Fibroblast of the conjunctiva (primary cell): ENCODE measurements at regions not wholly inside any gene's neighbourhood (a gene's known extent, or its start where the extent isn't known, plus 50 kb on each side); places are given as distances from the start of the nearest gene placed in this dataset.
"Not testable (repeated sequence)": the region's sequence is repeated elsewhere in the genome, so short reads cannot be mapped to it uniquely, and the experiment has no call there.

Experiments used
- DNase-seq: peaks from one replicate; pipeline ENCODE4 v3.0.0-alpha.2; 2010; ENCODE audit warnings: low read depth

DNA sequence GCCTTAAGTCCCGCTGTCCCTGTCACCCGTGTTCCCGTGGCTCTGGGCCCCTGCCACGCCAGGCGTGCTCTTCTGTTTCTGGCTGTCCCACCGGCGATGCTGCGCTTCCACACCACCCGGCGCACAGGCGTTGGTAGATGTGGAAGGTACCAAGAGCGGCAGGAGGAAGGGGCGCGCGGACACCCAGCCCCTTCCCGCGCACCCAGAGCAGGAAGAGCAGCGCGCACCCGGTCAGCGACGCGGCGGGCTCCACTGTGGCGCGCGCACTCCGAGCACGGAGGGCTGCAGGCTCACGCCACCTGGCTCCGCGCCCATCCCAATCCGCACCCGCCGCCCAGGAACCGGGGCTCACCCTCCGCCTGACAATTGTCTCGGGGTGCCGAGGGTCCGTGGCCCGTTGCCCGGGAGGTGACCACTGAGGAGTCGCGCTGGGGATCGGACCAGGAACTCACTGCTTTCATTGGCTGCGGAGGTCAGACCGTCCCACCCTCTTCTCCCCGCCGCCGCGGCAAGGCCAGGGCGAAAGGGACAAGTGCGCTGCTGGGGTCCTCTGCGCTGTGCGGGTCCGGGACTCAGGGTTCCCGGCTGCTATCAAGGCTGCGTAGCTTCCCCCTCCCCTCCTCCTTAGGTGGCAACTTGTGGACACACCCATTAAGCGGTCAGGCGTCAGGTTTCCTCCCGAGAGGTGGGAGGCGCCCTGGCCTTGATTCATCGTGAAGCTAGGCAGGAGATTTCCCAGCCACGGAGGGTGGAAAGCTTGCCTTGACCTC is 121.6 kb upstream of the ZNF92 start:
- DNase-seq: no peak

DNA sequence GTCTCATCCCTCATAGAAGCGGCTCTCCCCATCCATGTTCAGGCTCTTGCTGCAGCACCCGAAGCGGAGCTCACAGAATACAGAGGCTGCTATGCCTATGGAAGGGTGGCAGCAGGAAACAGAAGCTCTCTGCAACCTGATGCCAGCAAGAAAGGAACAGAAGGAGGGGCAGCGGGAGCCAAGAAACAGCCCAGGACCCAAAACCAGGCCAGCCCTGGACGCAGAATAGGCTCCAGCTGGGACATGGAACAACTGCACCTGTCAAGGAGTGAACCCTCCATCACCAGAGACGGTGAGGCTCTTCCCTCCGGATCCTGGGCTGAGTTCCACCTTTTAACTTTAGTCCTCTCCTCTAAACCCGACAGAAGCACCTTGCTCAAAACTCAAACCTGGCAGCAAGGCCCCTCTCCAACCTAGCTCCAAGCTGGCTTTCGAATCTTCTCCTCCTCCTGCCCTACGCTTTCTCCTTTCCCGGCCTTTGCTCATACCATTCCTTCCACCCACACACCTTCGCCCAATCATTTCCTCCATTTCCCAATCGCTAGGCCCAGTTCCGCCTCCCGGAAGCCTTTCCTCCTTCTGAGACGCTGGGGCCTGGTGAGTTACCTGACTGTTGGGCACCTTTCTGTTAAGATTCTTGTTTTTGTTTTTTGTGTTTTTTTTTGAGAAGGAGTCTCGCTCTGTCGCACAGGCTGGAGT is 122.8 kb upstream of the ZNF92 start:
- DNase-seq: no peak

DNA sequence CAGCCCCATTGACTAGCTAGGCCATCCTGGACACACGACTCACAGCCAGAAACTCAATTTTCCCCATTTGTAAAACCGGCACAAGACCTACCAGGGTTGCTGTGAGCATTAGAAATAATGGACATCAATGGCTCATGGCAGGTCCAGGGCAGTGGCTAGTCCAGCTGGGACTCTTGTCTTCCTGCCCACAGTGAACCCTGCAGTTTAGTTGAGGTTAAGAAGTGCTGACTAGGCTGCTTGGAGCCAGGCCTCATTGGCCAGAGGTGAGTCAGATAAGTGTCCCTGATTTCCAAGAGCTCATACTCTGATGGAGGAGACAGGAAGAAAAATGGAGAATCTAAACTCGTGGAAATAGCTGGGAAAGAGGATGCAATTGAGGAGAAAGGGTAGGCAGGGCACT is 123.4 kb upstream of the ZNF92 start:
- no peak for DNase-seq

DNA sequence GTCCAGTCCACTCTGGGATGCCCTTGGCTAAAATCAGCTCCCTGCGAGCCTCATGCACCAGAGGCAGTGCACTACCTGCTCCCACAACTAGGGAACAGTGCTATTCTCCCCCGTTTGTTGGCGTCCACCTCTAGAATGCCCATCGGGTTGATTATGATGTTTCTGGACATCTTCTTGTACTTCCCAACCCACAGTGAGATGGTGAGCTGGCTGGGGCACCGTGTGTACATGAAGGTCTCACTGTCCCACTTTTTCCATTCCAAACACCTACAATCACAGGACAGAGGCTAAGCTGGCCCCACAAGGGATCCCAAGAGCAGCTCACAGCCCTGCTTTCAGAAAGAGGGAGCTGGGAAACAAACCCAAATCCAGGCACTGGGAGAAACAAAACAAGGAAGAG is 126.2 kb upstream of the ZNF92 start:
- DNase-seq: no peak

DNA sequence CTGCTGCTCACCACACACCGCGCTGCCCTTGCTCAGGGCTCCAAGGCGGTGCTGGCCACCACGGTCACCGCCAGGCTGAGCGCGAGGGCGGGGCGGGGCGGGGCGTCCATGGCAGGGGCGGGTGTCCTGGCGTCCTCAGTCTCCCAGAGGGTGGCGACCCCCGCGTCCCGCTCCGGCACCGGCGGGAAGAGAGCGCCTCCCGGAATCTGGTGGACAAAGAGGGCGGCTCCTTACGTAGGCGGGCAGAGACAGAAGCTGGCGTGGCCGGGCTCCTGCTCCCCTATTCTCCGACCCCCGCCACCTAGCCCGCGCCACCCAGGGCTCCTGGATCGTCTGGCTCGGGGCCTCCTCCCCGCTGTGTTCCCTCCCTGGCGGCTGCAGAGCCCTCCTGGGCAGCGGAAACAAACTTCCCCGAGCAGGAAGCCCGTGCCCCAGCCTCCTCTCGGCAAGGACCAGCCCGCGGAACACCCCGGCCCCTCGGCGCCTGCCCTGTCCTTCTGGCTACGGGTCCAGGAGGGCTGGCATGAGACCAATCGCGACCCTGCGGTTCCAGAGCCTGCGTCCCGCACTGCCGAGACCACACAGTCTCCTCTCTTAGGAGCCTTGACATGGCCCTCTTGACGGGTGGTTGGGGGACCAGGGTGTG is 133.8 kb upstream of the ZNF92 start:
- no peak for DNase-seq

DNA sequence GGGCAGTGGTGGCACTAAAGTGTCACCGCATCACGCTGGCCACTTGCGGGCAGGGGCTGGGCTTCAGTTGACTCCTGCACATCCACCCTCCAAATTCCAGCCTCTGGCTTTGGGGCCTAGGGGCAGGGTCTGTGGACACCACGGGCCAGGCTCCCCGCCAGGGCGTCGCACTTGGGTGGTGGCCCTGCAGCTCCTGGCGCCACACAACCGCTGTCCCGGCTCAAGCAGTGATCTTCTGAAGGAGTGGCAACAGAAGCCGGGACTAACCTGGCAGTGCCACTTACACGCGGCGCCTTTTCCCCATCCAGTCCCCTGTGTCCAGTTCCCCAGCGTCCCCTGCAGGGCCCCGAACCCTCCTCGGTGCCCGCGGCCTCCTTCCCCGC is 134.3 kb upstream of the ZNF92 start:
- DNase-seq: no peak

DNA sequence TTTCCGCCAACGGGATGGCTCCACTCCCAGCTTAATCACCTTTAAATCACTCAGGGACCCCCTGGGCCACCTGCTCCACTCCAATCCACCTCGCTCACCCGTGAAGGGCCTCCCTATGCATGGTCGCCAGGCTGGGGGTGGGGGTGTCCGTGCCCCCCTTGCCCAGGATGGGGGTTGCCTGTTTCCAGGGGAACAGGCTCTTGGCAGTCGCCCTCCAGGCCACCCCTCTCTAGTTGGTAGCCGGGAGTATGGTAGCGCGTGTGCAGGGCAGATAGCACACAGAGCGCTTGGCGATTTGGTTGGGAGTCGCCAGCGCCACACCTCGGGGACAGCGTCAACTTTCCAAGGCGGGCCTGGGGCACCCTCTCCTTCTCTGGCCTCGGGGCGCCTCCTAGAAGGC is 134.9 kb upstream of the ZNF92 start:
- no peak for DNase-seq

DNA sequence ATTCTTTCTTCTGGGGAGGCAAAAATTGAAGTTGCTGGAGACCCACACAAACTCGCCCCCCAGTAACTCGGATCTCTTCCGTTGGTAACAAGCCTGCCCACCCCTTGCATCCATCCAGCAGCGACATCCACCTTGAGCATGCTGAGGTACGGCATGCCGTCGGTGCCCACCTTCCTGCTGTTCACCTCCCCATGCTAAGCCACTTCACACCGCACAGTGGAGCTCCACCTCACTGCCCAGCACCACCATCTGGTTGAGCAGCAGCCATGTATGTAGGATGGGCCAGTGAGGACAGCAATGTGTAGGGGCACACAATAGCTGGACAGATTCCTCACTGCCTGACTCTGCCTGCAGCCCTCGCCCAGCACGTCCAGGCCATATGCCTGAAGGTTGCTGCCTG is 138.1 kb upstream of the ZNF92 start:
- no peak for DNase-seq

DNA sequence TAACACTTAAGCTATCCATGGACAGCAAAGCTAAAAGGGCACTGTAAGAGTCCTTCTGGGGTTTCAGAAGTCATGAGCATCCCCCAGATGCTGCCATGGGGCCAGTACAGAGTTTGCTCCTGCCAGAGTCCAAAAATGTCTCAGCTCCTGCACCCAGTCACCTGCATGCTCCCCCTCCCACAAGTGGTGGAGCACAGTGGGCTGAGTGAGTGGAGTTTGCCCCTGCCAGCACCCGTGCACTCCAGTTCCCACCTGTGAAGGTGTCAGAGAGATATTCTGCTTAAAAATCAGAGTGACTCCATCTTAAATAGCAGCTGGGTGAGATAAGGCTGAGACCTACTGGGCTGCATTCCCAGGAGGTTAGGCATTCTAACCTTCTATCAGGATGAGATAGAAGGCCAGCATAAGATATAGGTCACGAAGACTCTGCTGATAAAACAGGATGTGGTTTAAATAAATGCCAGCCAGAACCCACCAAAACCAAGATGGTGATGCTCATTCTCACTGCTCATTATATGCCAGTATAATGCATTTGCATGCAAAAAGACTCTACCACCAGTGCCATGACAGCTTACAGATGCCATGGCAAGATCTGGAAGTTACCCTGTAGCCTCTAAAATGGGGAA is 140.1 kb upstream of the ZNF92 start:
- DNase-seq: no peak

DNA sequence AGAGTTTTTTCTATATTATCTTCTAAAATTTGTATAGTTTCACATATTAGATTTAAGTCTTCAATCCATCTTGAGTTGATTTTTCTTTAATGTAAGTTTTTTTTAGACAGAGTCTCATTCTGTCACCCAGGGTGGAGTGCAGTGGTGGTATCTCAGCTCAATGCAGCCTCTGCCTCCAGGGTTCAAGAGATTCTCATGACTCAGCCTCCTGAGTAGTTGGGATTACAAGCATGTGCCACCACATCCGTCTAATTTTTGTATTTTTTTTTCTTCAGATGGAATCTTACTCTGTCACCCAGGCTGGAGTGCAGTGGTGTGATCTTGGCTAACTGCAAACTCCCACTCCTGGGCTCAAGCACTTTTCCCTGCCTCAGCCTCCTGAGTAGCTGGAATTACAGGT is 143.4 kb upstream of the ZNF92 start:
- no peak for DNase-seq

DNA sequence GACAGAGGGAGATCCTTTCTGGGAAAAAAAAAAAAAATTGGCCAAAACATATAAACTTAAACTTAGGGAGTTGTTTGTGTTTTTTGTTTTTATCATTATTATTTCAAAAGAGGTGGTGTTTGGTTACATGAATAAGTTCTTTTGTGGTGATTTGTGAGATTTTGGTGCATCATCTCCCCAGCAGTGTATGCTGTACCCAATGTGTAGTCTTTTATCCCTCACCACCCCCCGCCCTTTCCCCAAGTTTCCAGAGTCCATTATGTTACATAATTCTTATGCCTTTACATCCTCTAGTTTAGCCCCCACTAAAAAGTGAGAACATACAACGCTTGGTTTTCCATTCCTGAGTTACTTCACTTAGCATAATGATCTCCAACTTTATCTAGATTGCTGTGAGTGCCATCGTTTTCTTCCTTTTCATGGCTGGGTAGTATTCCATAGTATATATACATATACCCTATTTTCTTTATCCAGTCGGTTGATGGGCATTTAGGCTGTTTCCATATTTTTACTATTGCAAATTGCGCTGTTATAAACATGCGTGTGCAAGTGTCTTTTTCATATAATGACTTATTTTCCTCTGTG is 148.1 kb upstream of the ZNF92 start:
- DNase-seq: no peak

DNA sequence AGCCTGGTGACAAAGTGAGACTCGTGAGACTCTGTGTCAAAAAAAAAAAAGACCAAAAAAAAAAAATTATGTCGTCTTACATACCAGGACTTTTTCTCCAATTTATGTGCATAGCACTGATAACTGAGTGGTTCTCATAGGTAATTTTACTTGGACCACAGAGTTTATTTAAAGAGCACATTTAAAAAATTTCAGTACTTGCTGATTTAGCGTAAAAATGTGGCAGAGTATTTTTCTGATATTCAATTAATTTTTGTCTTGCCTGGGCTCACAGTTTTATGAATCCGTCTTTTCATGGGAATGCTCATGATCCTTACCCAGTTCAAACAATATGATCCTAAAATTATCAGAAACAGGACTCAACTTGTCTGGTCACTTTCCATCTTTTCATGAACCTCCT is 151.0 kb upstream of the ZNF92 start:
- DNase-seq: no peak

DNA sequence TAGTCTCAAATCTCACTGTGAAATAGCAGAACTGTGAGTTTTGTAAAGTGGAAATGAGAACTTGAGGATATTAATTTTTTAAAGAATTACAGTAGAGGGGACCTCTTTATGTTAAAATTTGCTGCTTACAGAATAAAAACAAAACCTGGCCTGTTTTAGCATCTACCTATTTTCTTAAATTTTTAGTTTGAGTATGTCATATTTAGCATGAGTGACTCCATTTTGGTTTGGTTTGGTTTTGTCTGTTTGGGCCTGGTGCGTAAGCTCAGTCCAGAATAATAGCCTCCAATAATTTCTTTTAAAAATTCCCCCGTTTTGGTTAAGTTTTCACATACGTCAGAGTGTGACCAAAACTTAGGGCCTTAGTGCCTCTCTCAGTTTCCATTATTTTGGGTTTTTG is 152.0 kb upstream of the ZNF92 start:
- no peak for DNase-seq

DNA sequence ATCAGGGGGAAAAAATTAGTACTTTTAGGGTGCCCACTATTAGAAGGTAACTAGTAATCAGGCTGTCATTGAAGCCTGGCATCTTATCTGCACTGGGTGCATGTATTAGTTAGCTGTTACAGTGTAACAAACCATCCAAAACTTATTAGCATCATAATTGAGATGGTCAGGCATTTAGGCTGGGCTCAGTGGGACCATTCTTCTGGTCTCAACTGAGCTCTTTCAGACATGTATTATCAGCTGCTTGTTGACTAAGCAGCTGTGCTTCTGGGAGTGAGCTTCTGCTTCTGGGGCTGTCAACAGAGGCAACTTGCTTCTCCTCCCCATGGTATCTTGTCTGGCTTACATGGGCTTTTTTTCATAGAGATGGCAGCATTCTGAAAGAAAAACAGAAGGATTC is 154.0 kb upstream of the ZNF92 start:
- DNase-seq: no peak

DNA sequence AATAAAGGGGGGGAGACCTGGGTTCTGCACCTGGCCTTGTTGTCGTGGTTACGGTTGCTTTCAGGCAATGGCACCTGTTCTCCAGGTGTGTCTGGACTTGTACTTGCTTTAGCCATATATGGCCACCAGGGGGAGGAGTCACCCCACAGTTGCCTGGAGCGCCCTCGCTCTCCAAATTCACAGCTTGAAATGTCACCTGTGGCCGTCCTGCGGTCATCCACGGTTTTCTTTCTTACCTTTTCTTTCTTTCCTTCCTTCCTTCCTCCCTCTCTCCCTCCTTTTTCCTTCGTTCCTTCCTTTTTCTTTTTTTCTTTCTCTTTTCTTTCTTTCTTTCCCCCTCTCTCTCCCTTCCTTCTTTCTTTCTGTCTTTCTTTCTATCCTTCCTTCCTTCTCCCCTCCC is 157.2 kb upstream of the ZNF92 start:
- DNase-seq: no peak

DNA sequence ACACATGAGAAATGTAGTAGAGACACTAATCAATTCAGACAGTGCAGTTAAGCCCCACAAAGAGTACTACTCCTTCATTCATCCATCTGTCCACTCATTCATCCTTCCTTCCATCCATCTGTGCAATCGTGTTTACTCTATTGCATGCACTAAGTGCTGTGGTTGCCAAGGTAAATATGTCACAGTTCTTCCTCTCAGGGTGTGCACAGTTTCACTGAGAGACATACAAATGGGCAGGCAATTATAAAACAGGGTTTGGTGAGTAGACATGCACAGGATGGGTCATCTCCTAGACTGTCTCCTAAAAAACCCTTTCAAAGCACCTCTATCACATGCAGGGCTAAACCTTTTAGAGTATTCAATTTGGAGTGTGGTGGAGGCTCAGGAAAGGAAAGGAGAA is 160.4 kb upstream of the ZNF92 start:
- DNase-seq: not testable (repeated sequence)

DNA sequence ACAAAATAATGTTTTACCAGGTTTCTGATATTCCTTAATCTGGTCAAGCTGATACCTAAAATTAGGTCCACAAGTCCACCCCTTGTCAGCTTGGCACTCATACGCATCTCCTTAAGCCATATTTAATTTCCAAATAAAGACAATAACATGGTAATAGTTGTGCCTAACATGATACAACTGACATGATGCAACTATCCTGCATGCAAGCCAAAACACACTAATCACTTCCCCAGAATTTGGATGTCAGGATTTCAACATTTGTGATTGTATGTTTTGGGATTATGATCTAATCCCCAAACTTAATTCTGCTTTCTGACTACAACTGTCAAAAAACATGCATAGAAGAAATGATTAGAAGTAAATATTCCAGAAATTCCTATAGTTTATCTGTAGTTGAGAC is 174.4 kb upstream of the ZNF92 start:
- DNase-seq: not testable (repeated sequence)

DNA sequence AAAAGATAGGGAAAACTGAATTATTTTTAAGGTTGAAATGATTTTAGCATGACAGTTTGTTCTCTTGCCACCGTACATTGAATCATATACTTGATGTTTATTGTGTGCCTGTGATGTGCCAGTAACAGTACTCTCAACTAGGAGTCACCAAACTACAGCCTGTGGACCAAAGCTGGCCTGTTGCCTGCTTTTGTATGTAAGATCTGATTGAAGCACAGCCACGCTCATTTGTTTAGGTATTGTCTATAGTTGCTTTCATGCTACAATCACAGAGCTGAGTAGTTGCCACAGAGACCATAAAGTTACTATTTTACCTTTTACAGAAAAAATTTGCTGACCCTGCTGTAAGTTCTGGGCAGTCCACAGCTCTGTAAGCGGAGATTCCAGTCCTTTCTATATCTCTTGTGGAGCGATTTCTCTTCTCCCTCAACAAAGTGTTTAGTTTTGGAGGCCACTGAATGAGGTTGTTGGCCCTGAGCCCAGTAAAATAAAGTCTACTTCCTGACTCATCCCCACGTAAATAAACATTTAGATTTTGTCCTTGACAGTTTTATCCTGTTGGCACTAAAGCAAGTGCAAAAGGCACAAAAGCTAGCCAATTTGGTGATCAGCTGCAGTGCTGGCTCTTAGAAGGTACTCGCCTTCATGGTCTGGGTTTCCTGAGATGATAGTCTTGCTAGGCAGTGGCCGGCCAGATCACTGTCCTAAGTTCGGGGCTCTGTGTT is 180.2 kb upstream of the ZNF92 start:
- DNase-seq: not testable (repeated sequence)

DNA sequence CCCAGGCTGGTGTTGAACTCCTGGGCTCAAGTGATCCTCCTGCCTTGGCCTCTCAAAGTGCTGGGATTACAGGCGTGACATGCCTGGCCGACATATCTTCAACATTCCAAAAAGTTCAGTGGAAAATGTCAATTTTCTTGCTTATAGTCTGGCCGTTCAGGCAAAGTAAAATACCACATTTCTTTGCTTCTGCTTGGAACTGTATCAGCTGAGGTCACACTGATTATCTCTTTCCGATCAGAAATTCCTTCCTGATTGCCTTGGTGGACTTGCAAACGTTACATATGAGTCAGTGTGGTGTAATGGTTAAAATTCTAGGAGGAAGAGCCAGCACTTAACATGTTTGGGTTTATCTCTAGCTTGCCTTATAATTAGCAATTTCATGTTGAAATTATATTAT is 170.6 kb upstream of the ERV3-1 start:
- not testable (repeated sequence) for DNase-seq

DNA sequence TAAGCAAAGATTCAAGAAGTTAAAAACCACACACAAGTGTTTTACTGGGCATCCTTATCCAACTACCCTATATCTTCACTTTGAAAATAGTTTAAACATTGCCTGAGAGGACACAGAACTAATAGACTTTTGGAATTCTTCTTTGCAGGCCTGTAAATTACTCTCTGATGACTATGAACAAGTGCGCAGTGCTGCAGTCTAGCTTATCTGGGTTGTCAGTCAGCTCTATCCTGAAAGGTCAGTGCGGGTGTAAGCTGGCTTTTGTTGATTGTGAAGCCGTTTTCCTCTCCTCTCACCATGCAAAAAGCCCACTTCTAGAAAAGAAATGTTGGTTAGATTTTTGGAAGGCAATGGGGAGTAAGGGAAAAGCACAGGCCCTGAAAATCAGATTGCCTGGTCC is 143.6 kb upstream of the ERV3-1 start:
- not testable (repeated sequence) for DNase-seq

DNA sequence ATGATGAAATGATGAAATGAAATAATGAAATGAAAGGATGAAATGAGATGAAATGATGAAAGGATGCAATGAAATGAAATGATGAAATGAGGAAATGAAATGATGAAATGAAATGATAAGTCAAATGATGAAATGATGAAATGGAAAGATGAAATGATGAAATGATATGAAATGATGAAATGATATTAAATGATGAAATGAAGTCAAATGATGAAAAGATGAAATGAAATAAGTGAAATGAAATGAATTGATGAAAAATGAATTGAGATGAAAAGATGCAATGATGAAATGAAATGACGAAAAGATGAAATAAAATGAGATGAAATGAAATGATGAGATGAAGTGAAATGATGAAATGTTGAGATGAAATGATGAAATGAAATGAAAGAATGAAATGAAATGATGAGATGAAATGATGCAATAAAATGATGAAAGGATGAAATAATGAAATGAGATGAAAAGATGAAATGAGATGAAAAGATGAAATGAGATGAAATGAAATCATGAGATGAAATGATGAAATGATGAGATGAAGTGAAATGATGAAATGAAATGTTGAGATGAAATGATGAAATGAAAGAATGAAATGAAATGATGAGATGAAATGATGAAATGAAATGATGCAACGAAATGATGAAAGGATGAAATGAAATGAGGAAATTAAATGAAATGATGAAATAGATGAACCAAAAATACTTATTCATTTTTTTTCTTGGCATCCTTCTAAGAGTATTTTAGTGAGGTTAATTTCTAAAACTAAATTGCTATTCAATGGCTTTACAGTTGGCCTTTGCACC is 139.8 kb upstream of the ERV3-1 start:
- not testable (repeated sequence) for DNase-seq
